ENCODE measurements at regions not wholly inside any gene's neighbourhood (a gene's known extent, or its start where the extent isn't known, plus 50 kb on each side); places are given as distances from the start of the nearest gene placed in this dataset.

DNA sequence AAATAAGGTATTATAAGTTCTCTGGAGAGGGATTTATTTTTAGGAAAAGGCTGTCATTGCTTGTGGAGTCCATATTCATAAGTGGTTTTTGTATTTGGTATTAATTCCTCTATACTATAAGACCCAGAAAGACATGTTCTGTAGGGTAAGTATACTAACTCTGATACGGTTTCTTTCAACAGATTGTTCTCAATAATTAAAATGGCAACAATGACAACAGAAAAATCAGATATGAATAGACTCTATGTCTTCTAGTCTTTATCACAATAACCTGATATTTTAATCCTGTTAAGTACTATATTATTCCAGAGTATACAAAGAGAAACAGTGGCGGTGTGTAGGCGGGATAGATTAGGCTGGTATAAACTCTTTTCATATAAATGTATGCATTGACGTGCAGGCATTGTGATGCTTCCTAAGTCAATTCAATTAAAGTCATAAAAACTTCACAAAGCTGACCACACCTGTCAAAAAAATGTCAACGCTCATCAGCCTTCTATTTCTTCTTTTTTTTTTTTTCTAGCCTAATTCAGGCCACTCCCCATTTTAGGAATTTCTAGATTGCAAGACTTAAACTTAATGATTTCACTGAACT, 150.4 kb downstream of the TRIML1 start:
- intact Hi-C loops (cut with DNase I; ENCODE audit: low total_unique reads) = no loop called here
- no peak for DNase-seq (ENCODE audit: low spot score in 2 of 2)
- 77 to 82% methylated on average over 5 of the region's 5 CpGs for WGBS, 2 donors
- no peak overlapping the region for H3K4me3 ChIP-seq (ENCODE audit: low read depth, poor library complexity, severe bottlenecking)
- TF ChIP-seq POLR2A (IDR thresholded peaks at IDR 0.05) (no peak), CTCF (IDR thresholded peaks at IDR 0.05) (no peak)

GRCh38 chr4:188295899-188296298, 156.7 kb downstream of the TRIML1 start:
- intact Hi-C loops (cut with DNase I; ENCODE audit: low total_unique reads) = no loop called here
- no peak for DNase-seq (ENCODE audit: low spot score in 2 of 2)
- no peak overlapping the region for H3K4me3 ChIP-seq (ENCODE audit: low read depth, poor library complexity, severe bottlenecking)
- TF ChIP-seq POLR2A (IDR thresholded peaks at IDR 0.05) (no peak), CTCF (IDR thresholded peaks at IDR 0.05) (no peak)
- WGBS, 2 donors = 76 to 94% methylated on average over 1 of the region's 1 CpG

- WGBS, 2 donors = 70 to 82% methylated on average over 1 of the region's 1 CpG
- no peak overlapping the region for H3K4me3 ChIP-seq (ENCODE audit: low read depth, poor library complexity, severe bottlenecking)
- intact Hi-C loops (cut with DNase I; ENCODE audit: low total_unique reads) = no loop called here
- no peak for DNase-seq (ENCODE audit: low spot score in 2 of 2)
- TF ChIP-seq POLR2A (IDR thresholded peaks at IDR 0.05) = no peak
- TF ChIP-seq CTCF (IDR thresholded peaks at IDR 0.05) = no peak
These were observed 157.1 kb downstream of the TRIML1 start for GRCh38 chr4:188296331-188296730.

DNA sequence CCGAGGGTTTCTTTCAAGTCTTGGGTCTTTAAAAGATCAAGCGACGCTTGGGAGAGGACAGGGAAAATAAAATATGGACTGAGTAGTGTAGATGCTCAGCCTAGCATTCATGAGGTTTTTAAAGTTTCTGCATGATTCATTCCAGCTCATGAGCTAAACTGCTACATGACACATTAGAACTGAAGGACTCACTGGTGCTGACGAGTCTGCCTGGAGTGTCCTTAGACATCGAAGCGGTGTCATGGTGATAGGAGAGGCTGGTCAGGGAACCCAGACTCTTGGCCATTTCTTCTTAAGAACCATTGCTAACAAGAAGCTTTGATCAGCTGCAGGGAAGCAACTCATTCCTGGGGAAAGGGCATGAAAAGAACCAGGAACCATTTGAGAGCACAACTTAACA, 158.6 kb downstream of the TRIML1 start:
- no peak for DNase-seq (ENCODE audit: low spot score in 2 of 2)
- 89 to 94% methylated on average over 6 of the region's 6 CpGs for WGBS, 2 donors
- intact Hi-C loops (cut with DNase I; ENCODE audit: low total_unique reads) = no loop called here
- no peak overlapping the region for H3K4me3 ChIP-seq (ENCODE audit: low read depth, poor library complexity, severe bottlenecking)
- TF ChIP-seq CTCF (IDR thresholded peaks at IDR 0.05) = no peak
- no peak for TF ChIP-seq POLR2A (IDR thresholded peaks at IDR 0.05)

DNA sequence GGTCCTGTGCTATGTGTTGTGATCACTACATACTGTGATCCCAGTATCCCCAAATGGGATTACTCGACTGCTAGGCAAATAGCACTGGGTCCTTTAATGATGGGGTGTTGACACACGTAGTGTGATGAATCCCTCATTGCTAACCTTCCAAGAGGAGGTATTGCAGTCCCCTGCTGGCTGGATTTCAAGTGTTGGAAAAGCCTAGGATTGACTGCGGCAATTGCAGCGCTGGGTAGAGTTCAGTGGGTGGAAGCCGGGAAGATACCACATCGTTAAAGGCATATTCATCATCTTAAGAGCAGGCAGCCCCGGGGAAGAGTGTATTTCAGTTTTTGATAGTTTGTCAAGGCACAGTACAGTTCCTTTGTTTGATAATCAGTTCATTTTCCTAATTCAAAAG, 159.9 kb downstream of the TRIML1 start:
- no peak overlapping the region for H3K4me3 ChIP-seq (ENCODE audit: low read depth, poor library complexity, severe bottlenecking)
- DNase-seq (ENCODE audit: low spot score in 2 of 2) = no peak
- no peak for TF ChIP-seq POLR2A (IDR thresholded peaks at IDR 0.05)
- no peak for TF ChIP-seq CTCF (IDR thresholded peaks at IDR 0.05)
- 43 to 67% methylated on average over 7 of the region's 7 CpGs for WGBS, 2 donors
- intact Hi-C loops (cut with DNase I; ENCODE audit: low total_unique reads) = no loop called here

- TF ChIP-seq CTCF (IDR thresholded peaks at IDR 0.05) (no peak), POLR2A (IDR thresholded peaks at IDR 0.05) (no peak)
- 51 to 61% methylated on average over 4 of the region's 4 CpGs for WGBS, 2 donors
- intact Hi-C loops (cut with DNase I; ENCODE audit: low total_unique reads) = no loop called here
- H3K4me3 ChIP-seq (ENCODE audit: low read depth, poor library complexity, severe bottlenecking) = no peak overlapping the region
- no peak for DNase-seq (ENCODE audit: low spot score in 2 of 2)
These were observed 161.1 kb downstream of the TRIML1 start for GRCh38 chr4:188300385-188300784.

Measured in lower leg skin (tissue), 4 donors.